ENCODE measurements at regions not wholly inside any gene's neighbourhood (a gene's known extent, or its start where the extent isn't known, plus 50 kb on each side); places are given as distances from the start of the nearest gene placed in this dataset.

DNA sequence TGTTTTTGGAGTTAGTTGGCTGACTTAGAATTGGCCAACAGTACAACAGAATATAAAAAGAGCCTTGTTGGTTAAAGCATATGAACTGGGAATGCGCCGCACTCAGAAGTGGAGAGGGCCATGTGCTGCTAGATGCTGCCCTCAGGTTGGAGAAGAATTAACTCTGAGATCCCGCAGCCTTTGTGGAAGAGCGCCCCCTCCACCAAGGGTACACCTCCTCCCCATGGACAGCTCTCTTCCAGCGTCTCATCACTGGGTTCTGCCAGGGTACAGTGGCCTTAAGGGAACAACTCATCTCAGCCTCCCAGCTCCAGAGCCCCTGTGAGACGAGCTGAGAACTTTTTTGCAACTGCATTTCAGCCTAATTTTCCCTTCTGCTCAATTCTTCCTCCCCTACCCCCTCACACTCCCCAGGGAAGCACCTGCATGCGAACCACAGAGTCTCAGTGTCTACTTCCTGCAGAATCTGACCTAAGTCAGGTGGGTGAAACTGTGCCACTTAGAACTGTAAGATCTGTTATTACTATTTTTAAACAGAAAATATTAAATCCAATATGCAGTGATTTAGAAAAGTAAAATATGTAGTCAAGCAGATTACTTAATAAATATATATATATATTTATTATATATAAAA, 380.6 kb downstream of the RAB28 start:
- H3K4me3 ChIP-seq (ENCODE audit: low read depth, low read length), result no peak overlapping the region
- TF ChIP-seq CTCF (IDR thresholded peaks at IDR 0.05; ENCODE audit: borderline replicate concordance, insufficient read depth, low read depth, low read length), result no peak

DNA sequence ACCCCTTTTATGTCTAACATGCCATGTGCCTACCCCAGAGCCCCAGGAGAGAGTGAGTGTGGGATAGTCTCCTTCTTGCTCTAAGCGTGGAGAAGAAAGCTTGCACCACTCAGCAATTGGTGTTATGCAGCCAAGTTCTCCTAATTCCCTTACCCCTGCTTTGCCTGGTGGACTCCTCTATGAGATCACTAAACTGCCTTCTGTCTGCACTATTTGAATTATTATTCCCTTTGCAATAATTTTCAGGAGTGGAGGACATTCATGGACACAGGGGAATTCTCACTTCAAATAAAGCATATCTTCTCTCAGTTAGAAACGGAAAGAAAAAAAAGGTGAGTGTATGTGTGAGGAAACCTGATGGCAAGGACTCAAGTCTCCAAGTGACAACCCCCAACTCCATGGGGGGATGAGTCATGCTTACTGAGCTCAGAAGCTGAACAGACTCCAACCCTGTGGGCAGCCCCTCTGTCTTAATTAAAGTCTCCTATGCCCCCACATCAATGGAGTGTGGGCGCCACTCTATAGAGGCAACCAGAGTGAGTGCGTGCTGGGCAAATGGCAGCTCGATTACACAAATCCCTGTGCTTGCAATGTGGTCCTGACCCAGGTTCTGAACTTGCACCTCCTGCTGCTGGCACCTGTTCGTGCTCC, 381.9 kb downstream of the RAB28 start:
- H3K4me3 ChIP-seq (ENCODE audit: low read depth, low read length), result no peak overlapping the region
- TF ChIP-seq CTCF (IDR thresholded peaks at IDR 0.05; ENCODE audit: borderline replicate concordance, insufficient read depth, low read depth, low read length), result no peak

GRCh38 chr4:13097971-13098370, 386.2 kb downstream of the RAB28 start:
- H3K4me3 ChIP-seq (ENCODE audit: low read depth, low read length), result no peak overlapping the region
- no peak for TF ChIP-seq CTCF (IDR thresholded peaks at IDR 0.05; ENCODE audit: borderline replicate concordance, insufficient read depth, low read depth, low read length)

- TF ChIP-seq CTCF (IDR thresholded peaks at IDR 0.05; ENCODE audit: borderline replicate concordance, insufficient read depth, low read depth, low read length), result no peak
- H3K4me3 ChIP-seq (ENCODE audit: low read depth, low read length), result no peak overlapping the region
Observed at GRCh38 chr4:13095722-13096121, 388.4 kb downstream of the RAB28 start.

DNA sequence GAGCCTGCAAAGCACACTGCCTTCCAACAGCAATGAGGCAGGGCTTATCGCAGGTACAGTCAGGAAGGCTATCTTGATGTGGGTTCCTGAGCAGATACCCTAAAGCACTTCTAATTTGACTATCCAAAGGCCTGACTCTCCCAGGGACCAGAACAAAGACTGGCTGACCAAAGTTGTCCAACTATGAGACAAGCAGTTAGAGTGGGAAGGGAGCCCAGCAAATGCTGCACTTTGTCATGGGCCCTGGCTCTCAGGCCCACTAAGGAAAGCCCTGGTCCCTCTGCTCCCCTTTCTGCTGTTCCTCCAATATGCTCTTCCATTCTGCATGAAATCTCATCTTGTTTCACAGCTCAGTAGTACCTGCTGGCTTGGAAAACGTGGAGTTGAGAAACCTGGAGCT, 391.0 kb downstream of the RAB28 start:
- TF ChIP-seq CTCF (IDR thresholded peaks at IDR 0.05; ENCODE audit: borderline replicate concordance, insufficient read depth, low read depth, low read length), result no peak
- no peak overlapping the region for H3K4me3 ChIP-seq (ENCODE audit: low read depth, low read length)

GRCh38 chr4:13092702-13093101, 391.4 kb downstream of the RAB28 start:
- no peak overlapping the region for H3K4me3 ChIP-seq (ENCODE audit: low read depth, low read length)
- TF ChIP-seq CTCF (IDR thresholded peaks at IDR 0.05; ENCODE audit: borderline replicate concordance, insufficient read depth, low read depth, low read length), result no peak

DNA sequence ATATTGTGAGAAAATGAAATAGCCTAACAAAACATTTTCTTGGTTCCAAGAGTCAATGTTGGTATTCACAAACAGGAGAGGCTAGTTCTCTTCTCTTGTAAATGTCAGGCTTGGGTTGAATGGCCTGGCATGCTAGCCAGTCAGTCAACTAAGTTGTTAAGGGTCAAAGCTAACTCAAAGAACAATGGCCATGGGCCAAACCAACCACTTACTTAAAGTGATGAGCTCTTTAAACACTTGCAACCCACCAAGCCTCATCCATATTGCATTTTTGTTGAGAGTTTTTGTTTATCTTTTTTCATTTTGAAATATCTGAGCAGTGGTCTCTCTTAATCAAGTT, 394.5 kb downstream of the RAB28 start:
- no peak for TF ChIP-seq CTCF (IDR thresholded peaks at IDR 0.05; ENCODE audit: borderline replicate concordance, insufficient read depth, low read depth, low read length)
- H3K4me3 ChIP-seq (ENCODE audit: low read depth, low read length), result no peak overlapping the region

All from GM12875 (cell line).